Upper lobe of left lung (tissue), 4 donors: ENCODE measurements at regions not wholly inside any gene's neighbourhood (a gene's known extent, or its start where the extent isn't known, plus 50 kb on each side); places are given as distances from the start of the nearest gene placed in this dataset.

ENCODE experiments used
- EP300 ChIP-seq, 4 donors: sonication (generic); formaldehyde crosslinking; IDR thresholded peaks; one replicate each; pipeline ENCODE4 v1.5.1; 2017; ENCODE audit warnings: antibody characterized with exemption in 4 of 4, control low read depth in 2 of 4
- POLR2A ChIP-seq, 4 donors: fragments of 450-650 bp; IDR thresholded peaks; one replicate each; pipeline ENCODE4 v1.5.1; 2016 to 2017; ENCODE audit warnings: antibody characterized with exemption in 4 of 4, mild to moderate bottlenecking in 2 of 4

- TF ChIP-seq POLR2A (IDR thresholded peaks at IDR 0.05) (no peak), EP300 (IDR thresholded peaks at IDR 0.05) (no peak)
Observed at GRCh38 chr3:26081166-26081565, 291.3 kb downstream of the OXSM start.
